ENCODE measurements at regions not wholly inside any gene's neighbourhood (a gene's known extent, or its start where the extent isn't known, plus 50 kb on each side); places are given as distances from the start of the nearest gene placed in this dataset.
"Not testable (repeated sequence)": the region's sequence is repeated elsewhere in the genome, so short reads cannot be mapped to it uniquely, and the experiment has no call there.

DNA sequence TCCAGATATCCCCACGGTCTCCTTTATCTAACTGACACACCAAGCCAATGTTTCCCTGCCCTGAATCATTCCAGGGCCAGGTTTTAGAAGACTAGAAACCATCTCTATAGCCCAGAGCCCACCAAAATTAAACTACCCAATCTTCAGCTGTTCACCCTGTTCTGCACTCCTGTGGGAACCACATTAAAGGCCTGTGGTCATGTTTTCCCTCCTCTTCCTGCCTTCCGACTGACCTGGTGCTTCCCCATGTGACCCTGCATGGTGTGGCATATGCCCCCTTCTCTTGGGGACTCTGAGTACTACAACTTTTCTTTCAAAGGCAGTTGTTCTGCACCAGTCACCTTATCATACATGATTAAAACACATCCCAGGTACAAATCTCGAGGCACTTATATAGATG is 155.0 kb downstream of the TMEM200A start:
- Mint-ChIP-seq H3K27ac (peak overlapping the region; percentile 23), H3K27me3 (no peaks in the 10 kb centered on the region), H3K4me1 (peaks cover 47% of the 10 kb centered on the region), H3K9me3 (peaks cover 39% of the 10 kb centered on the region), H3K4me3 (no peak overlapping the region), H3K36me3 (ENCODE audit: low read depth) (peaks cover 37% of the 10 kb centered on the region)
- DNase-seq = peak; percentile 56
- intact Hi-C loops (cut with micrococcal nuclease) = no loop called here

DNA sequence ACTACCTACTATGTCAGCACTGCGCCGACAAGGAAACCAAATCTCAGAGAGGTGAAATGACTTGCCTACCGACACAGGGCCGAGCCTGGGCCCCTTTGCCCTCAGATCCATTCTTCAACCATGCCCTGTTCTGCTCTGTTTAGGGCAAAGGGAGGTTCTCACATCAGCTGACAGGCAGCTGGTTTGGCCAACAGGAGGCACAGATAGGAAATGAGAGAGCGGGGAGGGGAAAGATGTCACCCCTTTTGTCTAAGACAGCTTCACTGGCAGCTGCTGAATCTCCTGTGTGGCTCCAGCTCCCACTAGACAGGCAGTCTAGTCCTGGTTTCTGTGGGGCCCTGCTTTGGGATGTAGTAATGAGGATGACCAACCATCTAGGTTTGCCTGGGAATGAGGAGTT is 158.7 kb downstream of the TMEM200A start:
- Mint-ChIP-seq H3K4me1 (peaks cover 32% of the 10 kb centered on the region), H3K27ac (peak overlapping the region; percentile 73), H3K4me3 (peak overlapping the region; percentile 21), H3K9me3 (peaks cover 38% of the 10 kb centered on the region), H3K36me3 (ENCODE audit: low read depth) (peaks cover 28% of the 10 kb centered on the region), H3K27me3 (no peaks in the 10 kb centered on the region)
- no peak for DNase-seq
- intact Hi-C loops (cut with micrococcal nuclease) = no loop called here

DNA sequence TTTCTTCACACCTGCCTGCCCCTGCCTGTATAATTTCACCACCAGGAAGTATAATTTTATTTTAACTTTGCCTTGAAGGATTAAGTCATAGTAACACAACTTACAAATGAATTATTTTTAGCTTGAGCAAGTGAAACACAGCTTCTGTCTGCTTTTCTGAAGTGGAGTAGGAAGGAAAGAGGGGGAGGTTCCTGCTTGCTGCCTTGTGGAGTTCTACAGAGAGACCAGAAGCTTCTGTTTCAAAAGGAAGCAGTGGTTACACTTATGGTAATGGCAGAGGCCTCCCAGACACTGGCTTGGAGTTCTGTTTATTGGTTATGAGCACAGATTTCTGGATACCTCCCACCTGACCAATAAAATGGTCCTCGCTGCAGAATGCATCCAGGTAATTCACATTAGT is 159.6 kb downstream of the TMEM200A start:
- peak; percentile 74 for DNase-seq
- Mint-ChIP-seq H3K27ac (peak overlapping the region; percentile 73), H3K4me3 (peak overlapping the region; percentile 13), H3K9me3 (peaks cover 36% of the 10 kb centered on the region), H3K27me3 (no peaks in the 10 kb centered on the region), H3K4me1 (peaks cover 31% of the 10 kb centered on the region), H3K36me3 (ENCODE audit: low read depth) (peaks cover 25% of the 10 kb centered on the region)
- intact Hi-C loops (cut with micrococcal nuclease) = loop anchor here (1.0 kb wide), 1 partner anchor 8 kb away; no protein-coding TSS in a partner anchor

DNA sequence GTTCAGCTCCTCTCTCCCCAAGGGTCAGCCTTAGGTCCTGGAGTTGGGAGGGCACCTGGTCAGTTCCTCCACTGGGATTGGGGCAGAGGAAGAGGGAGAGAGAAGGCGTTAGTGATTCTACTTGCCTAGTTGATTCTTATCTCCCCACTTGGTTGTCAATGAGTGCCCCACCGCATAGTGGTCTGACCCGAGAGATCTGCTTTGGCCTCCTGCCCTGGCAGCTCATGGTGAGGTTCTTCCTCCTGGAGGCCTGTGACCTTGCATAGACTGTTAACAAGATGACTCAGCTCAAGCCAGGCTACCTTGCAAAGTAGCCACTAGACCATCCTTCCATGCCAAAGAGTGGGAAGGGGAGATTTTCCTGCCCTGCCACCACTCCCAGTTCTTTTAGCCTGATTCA is 160.6 kb downstream of the TMEM200A start:
- Mint-ChIP-seq H3K27me3 (no peaks in the 10 kb centered on the region), H3K36me3 (ENCODE audit: low read depth) (peaks cover 24% of the 10 kb centered on the region), H3K4me3 (no peak overlapping the region), H3K27ac (no peak overlapping the region), H3K4me1 (peaks cover 25% of the 10 kb centered on the region), H3K9me3 (peaks cover 35% of the 10 kb centered on the region)
- intact Hi-C loops (cut with micrococcal nuclease) = no loop called here
- DNase-seq = no peak

DNA sequence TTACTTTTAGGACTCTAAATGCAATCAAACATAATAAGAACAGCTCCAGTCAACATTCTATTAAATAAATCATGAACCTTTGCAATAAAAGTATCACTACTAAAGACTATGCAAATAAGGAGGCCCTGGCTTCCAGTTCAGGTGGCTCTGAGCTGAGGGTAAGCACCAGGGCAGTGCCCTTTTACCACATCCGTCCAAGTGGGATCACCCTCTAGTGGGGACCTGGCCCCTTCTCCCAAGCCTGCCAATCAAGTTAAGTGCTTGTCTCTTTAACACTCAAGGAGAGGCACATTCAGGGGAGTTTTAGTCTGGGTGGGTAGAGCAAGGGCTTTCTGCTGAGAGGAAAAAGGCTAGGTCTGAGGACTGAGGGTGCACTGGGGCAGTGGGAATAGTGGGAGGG is 161.4 kb downstream of the TMEM200A start:
- H3K9me3 Mint-ChIP-seq = peaks cover 41% of the 10 kb centered on the region
- no peak overlapping the region for H3K4me3 Mint-ChIP-seq
- H3K36me3 Mint-ChIP-seq (ENCODE audit: low read depth) = peaks cover 27% of the 10 kb centered on the region
- DNase-seq = no peak
- H3K27ac Mint-ChIP-seq = no peak overlapping the region
- no peaks in the 10 kb centered on the region for H3K27me3 Mint-ChIP-seq
- intact Hi-C loops (cut with micrococcal nuclease) = no loop called here
- H3K4me1 Mint-ChIP-seq = peaks cover 25% of the 10 kb centered on the region

DNA sequence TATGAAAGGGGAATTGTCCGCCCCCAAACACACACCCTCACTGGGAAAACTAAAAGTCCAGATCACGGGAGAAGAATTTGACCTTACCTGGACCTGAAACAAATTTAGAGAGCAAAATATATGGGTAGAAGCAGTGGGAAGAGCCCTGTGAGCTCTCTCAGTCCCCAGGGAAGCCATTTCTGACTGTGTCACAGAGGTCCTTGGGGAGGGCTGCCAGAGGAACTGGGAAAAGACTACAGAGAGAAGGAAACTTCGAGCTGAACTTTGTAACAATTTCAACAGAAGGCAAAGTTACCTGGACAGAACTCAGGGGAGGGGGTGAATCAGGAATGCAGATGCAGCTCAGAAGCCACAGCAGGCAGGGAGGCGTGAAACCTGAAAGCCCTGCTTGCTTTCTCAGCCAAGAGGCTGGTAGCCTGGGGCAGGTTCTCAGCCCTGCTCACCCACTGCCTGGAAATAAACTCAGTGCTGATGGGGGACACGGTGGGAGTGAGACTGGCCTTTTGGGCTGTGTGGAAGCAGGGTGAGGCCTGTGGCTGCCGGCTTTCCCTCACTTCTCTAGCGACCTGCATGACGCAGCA is 163.8 kb downstream of the TMEM200A start:
- Mint-ChIP-seq H3K9me3 (peaks cover 39% of the 10 kb centered on the region), H3K4me3 (no peak overlapping the region), H3K27me3 (no peaks in the 10 kb centered on the region)

DNA sequence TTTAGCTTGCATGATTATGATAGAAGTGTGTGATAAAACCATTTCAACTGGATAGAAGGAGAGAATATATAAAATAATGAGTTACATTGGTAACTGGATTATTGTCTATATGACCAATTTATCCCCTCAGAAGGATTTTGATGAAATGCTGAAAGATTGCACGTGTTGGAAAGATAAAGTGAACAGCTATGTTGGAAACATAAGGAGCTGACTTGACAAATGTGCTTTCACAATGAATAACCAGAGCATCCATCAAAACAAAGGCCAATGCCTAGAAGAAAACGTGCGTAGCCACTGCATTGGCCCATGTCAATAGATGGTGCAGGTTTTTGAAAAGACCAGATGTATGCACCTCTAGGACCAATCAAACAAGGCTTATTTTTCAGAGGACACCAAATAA is 168.8 kb downstream of the TMEM200A start:
- peaks cover 40% of the 10 kb centered on the region for H3K9me3 Mint-ChIP-seq
- H3K27me3 Mint-ChIP-seq = no peaks in the 10 kb centered on the region
- no peak for DNase-seq
- H3K4me1 Mint-ChIP-seq = peaks cover 11% of the 10 kb centered on the region
- H3K36me3 Mint-ChIP-seq (ENCODE audit: low read depth) = peaks cover 31% of the 10 kb centered on the region
- H3K27ac Mint-ChIP-seq = no peak overlapping the region
- intact Hi-C loops (cut with micrococcal nuclease) = no loop called here
- H3K4me3 Mint-ChIP-seq = no peak overlapping the region

More for the DNA sequence above, 163.8 kb downstream of the TMEM200A start:
- intact Hi-C loops (cut with micrococcal nuclease) = no loop called here
- peaks cover 19% of the 10 kb centered on the region for H3K4me1 Mint-ChIP-seq
- H3K36me3 Mint-ChIP-seq (ENCODE audit: low read depth) = peaks cover 20% of the 10 kb centered on the region
- no peak for DNase-seq
- H3K27ac Mint-ChIP-seq = no peak overlapping the region

DNA sequence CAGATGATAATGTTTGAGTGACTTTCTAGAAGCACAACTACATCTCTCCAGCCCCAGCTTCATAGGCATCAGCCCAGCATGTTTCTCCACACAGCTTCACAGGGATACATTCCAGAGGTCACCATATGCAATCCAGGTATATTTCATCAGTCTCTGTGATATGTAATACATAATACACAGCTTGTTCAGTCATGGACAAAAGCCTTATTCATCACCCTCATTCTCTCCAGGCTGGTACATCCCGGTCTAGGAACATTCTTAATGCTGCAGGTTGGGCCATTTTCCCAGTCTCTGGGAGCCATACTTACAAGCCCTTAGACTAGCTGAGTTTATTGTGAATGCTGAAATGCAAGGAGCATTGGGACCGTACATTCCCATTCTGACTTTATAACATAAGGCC is 169.4 kb downstream of the TMEM200A start:
- Mint-ChIP-seq H3K27me3 (no peaks in the 10 kb centered on the region), H3K4me1 (peaks cover 11% of the 10 kb centered on the region), H3K27ac (no peak overlapping the region), H3K9me3 (peaks cover 45% of the 10 kb centered on the region), H3K4me3 (no peak overlapping the region), H3K36me3 (ENCODE audit: low read depth) (peaks cover 36% of the 10 kb centered on the region)
- no peak for DNase-seq
- intact Hi-C loops (cut with micrococcal nuclease) = no loop called here

DNA sequence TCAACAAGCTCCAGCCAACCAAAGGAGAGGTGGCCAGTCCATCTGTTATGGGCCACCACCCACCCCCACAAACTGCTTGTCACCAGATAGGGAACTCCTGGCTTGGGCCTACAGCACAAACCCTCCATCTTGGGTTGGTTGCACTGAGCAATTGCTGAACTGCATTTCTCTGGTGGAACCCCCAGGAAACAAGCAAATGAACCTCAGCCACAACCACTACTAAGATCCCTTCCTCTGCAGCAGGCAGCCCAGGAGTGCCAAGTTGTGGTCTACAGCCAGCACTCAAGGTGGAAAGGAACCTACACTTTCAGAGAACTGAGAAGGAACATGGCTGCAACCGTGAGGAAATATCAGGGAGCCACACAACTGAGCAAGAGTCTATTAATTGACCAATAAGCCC is 171.6 kb downstream of the TMEM200A start:
- Mint-ChIP-seq H3K4me1 (peaks cover 11% of the 10 kb centered on the region), H3K27ac (peak overlapping the region; percentile 3), H3K4me3 (no peak overlapping the region), H3K27me3 (no peaks in the 10 kb centered on the region), H3K36me3 (ENCODE audit: low read depth) (peaks cover 35% of the 10 kb centered on the region), H3K9me3 (peaks cover 34% of the 10 kb centered on the region)
- intact Hi-C loops (cut with micrococcal nuclease) = no loop called here
- DNase-seq = peak; percentile 66

DNA sequence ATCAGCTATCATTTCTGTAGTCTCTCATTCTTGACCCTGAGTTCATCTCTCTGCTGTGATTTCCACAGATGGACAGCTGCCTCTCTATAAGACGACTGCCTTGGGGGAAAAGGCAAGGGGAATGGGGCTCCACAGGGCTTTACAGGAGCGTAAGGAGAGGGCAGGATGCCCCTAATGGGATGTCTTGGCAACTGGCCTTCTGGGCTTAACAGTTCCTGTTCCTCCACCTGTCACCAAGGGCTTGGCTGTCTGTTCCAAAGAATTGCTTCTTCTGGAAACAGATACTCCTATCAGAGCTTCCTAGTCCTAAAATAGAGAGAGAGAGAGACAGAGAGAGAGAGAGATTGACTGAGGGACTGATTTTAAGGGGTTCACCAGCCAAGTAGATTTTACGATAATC is 181.9 kb downstream of the TMEM200A start:
- no peak for DNase-seq
- Mint-ChIP-seq H3K36me3 (ENCODE audit: low read depth) (no peaks in the 10 kb centered on the region), H3K27me3 (no peaks in the 10 kb centered on the region), H3K27ac (no peak overlapping the region), H3K4me1 (no peaks in the 10 kb centered on the region), H3K4me3 (no peak overlapping the region), H3K9me3 (peaks cover 7% of the 10 kb centered on the region)
- intact Hi-C loops (cut with micrococcal nuclease) = no loop called here

DNA sequence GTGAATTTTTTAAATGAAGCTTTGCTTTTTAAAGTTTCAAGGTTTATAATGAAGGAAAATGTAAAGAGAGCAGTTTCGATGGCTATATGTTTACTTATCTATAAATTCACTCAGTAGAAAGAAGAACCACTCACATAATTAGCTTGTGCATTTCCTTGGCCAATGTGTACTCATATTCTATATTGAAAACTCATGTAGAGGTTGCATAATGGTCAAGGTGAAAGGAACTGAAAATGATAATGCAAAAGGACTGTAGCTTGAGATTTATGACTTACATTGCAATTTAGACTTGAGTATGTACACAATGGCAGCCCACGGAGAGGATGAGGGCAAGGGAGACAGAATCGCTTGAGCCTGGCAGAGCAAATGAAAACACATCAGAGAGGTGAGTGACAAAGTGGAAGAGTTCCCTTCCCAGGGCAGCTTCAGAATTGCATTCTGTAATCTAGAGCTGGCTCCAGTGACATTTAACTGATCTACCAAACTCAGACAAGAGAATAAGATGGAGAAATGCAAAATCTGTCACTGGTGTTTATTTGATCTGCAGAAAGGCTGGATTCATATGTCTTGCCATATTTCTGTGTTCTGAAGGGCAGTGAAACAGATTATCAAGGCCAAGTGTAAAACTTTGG is 191.8 kb downstream of the TMEM200A start:
- intact Hi-C loops (cut with micrococcal nuclease) = no loop called here
- Mint-ChIP-seq H3K4me3 (no peak overlapping the region), H3K27me3 (no peaks in the 10 kb centered on the region), H3K4me1 (peaks cover 18% of the 10 kb centered on the region), H3K9me3 (peaks cover 33% of the 10 kb centered on the region), H3K27ac (no peak overlapping the region), H3K36me3 (ENCODE audit: low read depth) (peaks cover 3% of the 10 kb centered on the region)
- DNase-seq = no peak

DNA sequence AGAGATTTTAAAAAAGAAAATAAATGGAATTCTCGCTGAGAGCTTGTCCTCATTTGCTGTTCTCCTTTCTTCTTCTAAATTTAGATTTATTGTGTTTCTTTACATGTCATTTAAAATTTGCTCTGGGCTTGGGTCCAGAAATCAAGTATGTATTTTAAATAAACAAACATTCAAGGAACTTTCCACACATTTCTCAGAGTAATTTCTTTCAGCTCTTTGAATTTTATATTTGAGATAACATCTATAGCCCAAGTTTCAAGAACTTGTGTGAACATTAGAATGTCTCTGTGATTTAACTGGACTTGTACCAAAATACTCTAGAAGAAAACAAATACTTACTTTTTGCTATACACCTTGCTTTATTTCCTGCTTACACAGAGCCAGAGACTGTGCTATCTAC is 192.3 kb downstream of the TMEM200A start:
- no peak overlapping the region for H3K4me3 Mint-ChIP-seq
- peaks cover 3% of the 10 kb centered on the region for H3K36me3 Mint-ChIP-seq (ENCODE audit: low read depth)
- intact Hi-C loops (cut with micrococcal nuclease) = no loop called here
- H3K4me1 Mint-ChIP-seq = peaks cover 19% of the 10 kb centered on the region
- no peaks in the 10 kb centered on the region for H3K27me3 Mint-ChIP-seq
- H3K27ac Mint-ChIP-seq = no peak overlapping the region
- H3K9me3 Mint-ChIP-seq = peaks cover 35% of the 10 kb centered on the region
- no peak for DNase-seq

DNA sequence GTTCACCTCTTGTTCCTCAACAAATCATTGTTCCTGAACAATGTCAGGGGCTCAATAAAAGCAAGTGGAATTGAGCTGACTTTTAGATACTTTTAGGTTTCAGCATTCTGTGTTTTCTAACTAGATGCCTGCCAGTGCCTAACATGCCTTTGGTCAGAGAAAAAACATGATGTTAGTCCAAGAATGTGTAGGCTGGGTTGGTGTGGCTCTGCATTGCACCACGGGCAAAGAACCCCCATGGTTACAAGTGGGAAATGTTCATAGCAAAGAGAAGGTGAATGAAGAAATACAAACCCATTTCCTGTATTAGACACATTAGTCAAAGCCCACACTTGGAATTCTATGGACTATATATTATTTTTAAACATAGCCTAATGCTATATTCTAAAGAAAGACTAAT is 193.3 kb downstream of the TMEM200A start:
- no peak overlapping the region for H3K4me3 Mint-ChIP-seq
- peaks cover 23% of the 10 kb centered on the region for H3K4me1 Mint-ChIP-seq
- no peaks in the 10 kb centered on the region for H3K27me3 Mint-ChIP-seq
- H3K27ac Mint-ChIP-seq = no peak overlapping the region
- peaks cover 36% of the 10 kb centered on the region for H3K9me3 Mint-ChIP-seq
- intact Hi-C loops (cut with micrococcal nuclease) = no loop called here
- peaks cover 6% of the 10 kb centered on the region for H3K36me3 Mint-ChIP-seq (ENCODE audit: low read depth)
- DNase-seq = no peak

DNA sequence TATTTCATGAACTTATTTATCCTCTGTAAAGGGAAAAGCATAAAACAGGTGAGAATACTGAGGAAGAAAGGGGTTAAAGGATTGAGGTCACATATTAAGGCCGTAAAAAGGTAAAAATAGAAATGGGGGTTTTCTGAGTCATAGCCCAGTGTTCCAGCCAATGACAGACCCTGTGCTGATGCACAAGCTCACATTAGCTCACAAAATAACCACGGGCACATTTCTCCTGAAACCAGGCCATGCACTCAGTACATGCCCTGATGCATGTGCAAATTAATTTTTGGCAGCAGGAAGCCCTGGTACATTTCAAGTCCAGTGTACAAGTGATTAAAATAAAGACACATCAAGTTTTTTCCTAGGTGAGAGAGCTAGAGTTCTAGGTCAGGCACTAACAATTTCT is 194.4 kb downstream of the TMEM200A start:
- no peaks in the 10 kb centered on the region for H3K27me3 Mint-ChIP-seq
- peaks cover 23% of the 10 kb centered on the region for H3K4me1 Mint-ChIP-seq
- no peak for DNase-seq
- intact Hi-C loops (cut with micrococcal nuclease) = loop anchor here (5.0 kb wide), 1 partner anchor 48 kb away; no protein-coding TSS in a partner anchor
- peaks cover 6% of the 10 kb centered on the region for H3K36me3 Mint-ChIP-seq (ENCODE audit: low read depth)
- no peak overlapping the region for H3K4me3 Mint-ChIP-seq
- H3K27ac Mint-ChIP-seq = no peak overlapping the region
- peaks cover 35% of the 10 kb centered on the region for H3K9me3 Mint-ChIP-seq

DNA sequence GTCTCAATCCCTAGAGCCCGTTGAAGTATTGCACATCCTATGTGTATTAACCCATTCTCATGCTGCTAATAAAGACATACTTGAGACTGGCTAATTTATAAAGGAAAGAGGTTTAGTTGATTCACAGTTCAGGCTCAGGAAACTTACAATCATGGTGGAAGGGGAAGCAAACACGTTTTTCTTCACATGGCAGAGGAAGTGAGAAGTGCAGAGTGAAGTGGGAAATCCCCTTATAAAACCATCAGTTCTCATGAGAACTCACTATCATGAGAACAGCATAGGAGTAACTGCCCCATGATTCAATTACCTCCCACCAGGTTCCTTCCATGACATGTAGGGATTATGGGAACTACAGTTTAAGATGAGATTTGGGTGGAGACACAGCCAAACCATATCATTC is 195.3 kb downstream of the TMEM200A start:
- not testable (repeated sequence) for H3K36me3 Mint-ChIP-seq (ENCODE audit: low read depth); DNase-seq; H3K4me3 Mint-ChIP-seq; H3K27me3 Mint-ChIP-seq; H3K27ac Mint-ChIP-seq
- intact Hi-C loops (cut with micrococcal nuclease) = loop anchor here (5.0 kb wide), 1 partner anchor 49 kb away; no protein-coding TSS in a partner anchor
- Mint-ChIP-seq H3K4me1 (peaks cover 23% of the 10 kb centered on the region), H3K9me3 (peaks cover 37% of the 10 kb centered on the region)

Data from activated CD4-positive, alpha-beta T cell treated with anti-CD3 and anti-CD28 coated beads, Interleukin-2, amount 10 ng/mL, durations not matched to agents 24 days and 14 days (primary cell).